Keratinocyte (primary cell): ENCODE measurements at regions not wholly inside any gene's neighbourhood (a gene's known extent, or its start where the extent isn't known, plus 50 kb on each side); places are given as distances from the start of the nearest gene placed in this dataset.

ENCODE experiments used
- DNase-seq: peaks from one replicate; pipeline ENCODE4 v3.0.0-alpha.2; 2011; ENCODE audit warnings: low read depth, missing footprints, low spot score
- FAIRE-seq: peaks from 2 replicates; lab custom pipeline; 2011; peaks lifted over from hg19 to GRCh38; lab: Jason Lieb, UNC
- H2AFZ ChIP-seq: 2 replicates; pipeline ENCODE4 v1.6.0; 2012; ENCODE audit warnings: low read length, control low read depth, inconsistent platforms; ENCODE audit not compliant: control insufficient read depth
- H3K27ac ChIP-seq: 2 replicates; pipeline ENCODE4 v1.5.1; 2011; ENCODE audit warnings: low read length; ENCODE audit not compliant: control insufficient read depth, insufficient read depth
- H3K27me3 ChIP-seq: 3 replicates; pipeline ENCODE4 v1.6.0; 2011; ENCODE audit warnings: low read length; ENCODE audit not compliant: control insufficient read depth, insufficient read depth; ENCODE audit errors: extremely low read depth
- H3K36me3 ChIP-seq, 2 experiments: 2 replicates in 1 of 2; 3 replicates in 1 of 2; pipeline ENCODE4 v1.5.1; 2011; ENCODE audit warnings: low read length in 2 of 2, mild to moderate bottlenecking in 1 of 2; ENCODE audit not compliant: control insufficient read depth in 2 of 2, insufficient read depth in 2 of 2; ENCODE audit errors: extremely low read depth in 1 of 2
- H3K4me1 ChIP-seq: 3 replicates; pipeline ENCODE4 v1.5.1; 2011; ENCODE audit warnings: low read length; ENCODE audit not compliant: control insufficient read depth, insufficient read depth; ENCODE audit errors: extremely low read depth
- H3K4me2 ChIP-seq: 3 replicates; pipeline ENCODE4 v1.6.0; 2011; ENCODE audit warnings: low read depth, low read length; ENCODE audit not compliant: control insufficient read depth, insufficient read depth; ENCODE audit errors: extremely low read depth
- H3K4me3 ChIP-seq, 3 experiments: fragments of 200-600 bp in 1 of 3; sonication (generic) in 1 of 3; 2 replicates in 2 of 3; 3 replicates in 1 of 3; pipeline ENCODE4 v1.5.1; 2011 to 2016; ENCODE audit warnings: low read length in 3 of 3, mild to moderate bottlenecking in 3 of 3, control low read depth in 2 of 3, inconsistent platforms in 1 of 3, low read depth in 1 of 3, mixed read lengths in 1 of 3, mixed run types in 1 of 3, moderate library complexity in 1 of 3; ENCODE audit not compliant: control insufficient read depth in 2 of 3, insufficient read depth in 2 of 3; ENCODE audit errors: extremely low read depth in 1 of 3
- H3K79me2 ChIP-seq: 2 replicates; pipeline ENCODE4 v1.6.0; 2012; ENCODE audit warnings: low read length; ENCODE audit not compliant: control insufficient read depth, insufficient read depth
- H3K9ac ChIP-seq: 3 replicates; pipeline ENCODE4 v1.6.0; 2011; ENCODE audit warnings: low read length; ENCODE audit not compliant: control insufficient read depth, insufficient read depth; ENCODE audit errors: extremely low read depth
- H3K9me1 ChIP-seq: 3 replicates; pipeline ENCODE4 v1.6.0; 2011; ENCODE audit warnings: low read length; ENCODE audit not compliant: control insufficient read depth, insufficient read depth; ENCODE audit errors: extremely low read depth
- H3K9me3 ChIP-seq: 2 replicates; pipeline ENCODE4 v1.5.1; 2012; ENCODE audit warnings: low read depth, low read length; ENCODE audit not compliant: control insufficient read depth
- H4K20me1 ChIP-seq: 3 replicates; pipeline ENCODE4 v1.6.0; 2011; ENCODE audit warnings: low read length; ENCODE audit not compliant: control insufficient read depth, insufficient read depth; ENCODE audit errors: extremely low read depth
- EZH2 ChIP-seq: IDR thresholded peaks from one replicate; pipeline ENCODE4 v1.6.1; 2012; ENCODE audit warnings: inconsistent platforms, mild to moderate bottlenecking, low read length, moderate library complexity
- dilution Hi-C: fragments of 300-500 bp; cut with MboI; formaldehyde crosslinking; loops from one replicate; pipeline ENCODE4 v1.7.0; 2020; ENCODE audit warnings: low sequenced_read_pairs; ENCODE audit not compliant: extremely low pct_ligation_motif_present
- TF ChIP-seq, protein P1 (sequence below), 3 experiments: IDR thresholded peaks in 1 of 3; conservative IDR thresholded peaks in 1 of 3; optimal IDR thresholded peaks in 1 of 3; 2 replicates in 2 of 3; 3 replicates in 1 of 3; pipeline versions ENCODE3 to v1.5.1; 2011; ENCODE audit warnings: low read length in 3 of 3, mild to moderate bottlenecking in 3 of 3, moderate library complexity in 2 of 3, control low read depth in 1 of 3, inconsistent platforms in 1 of 3; ENCODE audit not compliant: insufficient read depth in 2 of 3; ENCODE audit errors: extremely low read depth in 1 of 3

DNA sequence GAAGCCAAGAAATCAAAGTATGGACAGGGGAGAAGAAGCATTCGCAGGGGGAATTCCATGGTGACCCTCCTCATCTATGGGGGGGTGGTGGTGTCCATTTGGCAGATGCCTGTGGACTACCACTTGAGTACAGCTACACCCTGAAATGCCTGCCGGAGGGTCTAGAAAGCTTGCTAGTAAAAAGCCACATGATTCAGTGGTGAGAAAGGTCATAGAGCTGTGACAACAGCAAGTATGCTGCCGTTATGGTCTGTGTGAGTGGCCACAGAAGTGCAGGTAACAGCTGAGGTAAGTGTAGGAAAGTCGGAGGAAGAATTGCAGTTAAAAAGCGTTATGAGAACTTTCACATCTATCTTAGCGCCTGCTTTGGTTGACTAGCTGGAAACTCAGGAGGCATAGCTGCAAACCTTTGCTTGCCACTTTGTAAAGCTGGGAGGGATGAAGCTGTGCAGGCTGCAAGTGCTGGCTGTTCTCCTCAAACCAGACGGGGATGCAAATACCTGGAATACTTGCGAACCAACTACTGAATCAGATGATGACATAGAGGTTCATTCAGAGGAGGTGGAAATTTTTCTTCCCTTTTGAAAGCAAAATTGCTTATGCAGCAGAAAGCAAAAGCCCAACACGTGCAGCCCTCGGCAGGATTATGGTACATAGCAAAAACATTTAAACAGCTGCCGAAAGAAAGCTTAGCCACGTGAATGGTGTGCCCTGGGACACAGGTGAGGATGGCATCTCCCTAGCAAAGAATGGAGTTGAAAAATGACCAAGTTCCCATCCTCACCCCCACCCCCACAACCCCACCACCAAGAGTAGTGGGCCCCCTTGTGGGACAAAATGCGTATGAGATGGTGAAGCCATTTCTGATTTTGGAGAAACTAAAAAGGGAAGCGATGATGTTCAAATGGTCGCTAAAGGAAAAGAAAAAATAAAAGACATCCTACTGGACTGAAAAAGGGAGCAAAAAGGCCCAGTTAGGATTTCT lies 287.0 kb downstream of the RERGL start:
- no peaks in the 10 kb centered on the region for H3K9me3 ChIP-seq
- no peak for FAIRE-seq

DNA sequence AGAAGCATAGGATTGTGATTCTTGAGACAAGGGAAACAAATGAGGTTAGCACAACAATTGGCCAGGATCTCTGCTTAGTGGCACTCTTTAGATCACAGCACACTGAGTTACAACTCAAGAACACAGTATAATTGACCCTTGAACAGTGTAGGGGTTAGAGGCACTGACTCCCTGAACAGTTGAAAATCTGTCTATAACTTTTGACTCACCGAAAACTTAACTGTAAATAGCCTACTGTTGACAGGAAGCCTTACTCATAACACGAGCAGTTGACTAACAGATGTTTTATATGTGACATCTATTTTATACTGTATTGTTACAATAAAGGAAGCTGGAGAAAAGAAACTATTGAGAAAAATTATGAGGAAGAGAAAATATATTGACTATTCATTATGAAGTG lies 296.1 kb downstream of the RERGL start:
- dilution Hi-C loops, result no loop called here
- Histone ChIP-seq H3K4me2 (no peak overlapping the region), H3K4me3 (no peak overlapping the region), H3K79me2 (no peaks in the 10 kb centered on the region), H4K20me1 (no peaks in the 10 kb centered on the region), H3K36me3 (no peaks in the 10 kb centered on the region), H3K9me1 (no peaks in the 10 kb centered on the region), H3K9ac (no peak overlapping the region), H3K4me1 (no peaks in the 10 kb centered on the region), H2AFZ (no peak overlapping the region), H3K27ac (no peak overlapping the region), H3K9me3 (no peaks in the 10 kb centered on the region), H3K27me3 (no peaks in the 10 kb centered on the region)
- DNase-seq, result no peak
- TF ChIP-seq, protein P1, sequence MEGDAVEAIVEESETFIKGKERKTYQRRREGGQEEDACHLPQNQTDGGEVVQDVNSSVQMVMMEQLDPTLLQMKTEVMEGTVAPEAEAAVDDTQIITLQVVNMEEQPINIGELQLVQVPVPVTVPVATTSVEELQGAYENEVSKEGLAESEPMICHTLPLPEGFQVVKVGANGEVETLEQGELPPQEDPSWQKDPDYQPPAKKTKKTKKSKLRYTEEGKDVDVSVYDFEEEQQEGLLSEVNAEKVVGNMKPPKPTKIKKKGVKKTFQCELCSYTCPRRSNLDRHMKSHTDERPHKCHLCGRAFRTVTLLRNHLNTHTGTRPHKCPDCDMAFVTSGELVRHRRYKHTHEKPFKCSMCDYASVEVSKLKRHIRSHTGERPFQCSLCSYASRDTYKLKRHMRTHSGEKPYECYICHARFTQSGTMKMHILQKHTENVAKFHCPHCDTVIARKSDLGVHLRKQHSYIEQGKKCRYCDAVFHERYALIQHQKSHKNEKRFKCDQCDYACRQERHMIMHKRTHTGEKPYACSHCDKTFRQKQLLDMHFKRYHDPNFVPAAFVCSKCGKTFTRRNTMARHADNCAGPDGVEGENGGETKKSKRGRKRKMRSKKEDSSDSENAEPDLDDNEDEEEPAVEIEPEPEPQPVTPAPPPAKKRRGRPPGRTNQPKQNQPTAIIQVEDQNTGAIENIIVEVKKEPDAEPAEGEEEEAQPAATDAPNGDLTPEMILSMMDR (optimal IDR thresholded peaks at IDR 0.05 in 1 of 3, IDR thresholded peaks at IDR 0.05 in 1 of 3, conservative IDR thresholded peaks at IDR 0.05 in 1 of 3; ENCODE audit: extremely low read depth in 1 of 3, insufficient read depth in 2 of 3, low read length in 3 of 3), result no peak
- TF ChIP-seq EZH2, result no peak
- FAIRE-seq, result no peak

More for the DNA sequence above, 287.0 kb downstream of the RERGL start:
- Histone ChIP-seq H4K20me1 (no peaks in the 10 kb centered on the region), H3K4me1 (no peaks in the 10 kb centered on the region), H3K27me3 (no peaks in the 10 kb centered on the region), H2AFZ (no peak overlapping the region), H3K9me1 (no peaks in the 10 kb centered on the region), H3K36me3 (no peaks in the 10 kb centered on the region), H3K4me2 (no peak overlapping the region), H3K79me2 (no peaks in the 10 kb centered on the region), H3K27ac (no peak overlapping the region), H3K4me3 (no peak overlapping the region), H3K9ac (no peak overlapping the region)
- no peak for DNase-seq
- dilution Hi-C loops, result no loop called here
- TF ChIP-seq, protein P1 (optimal IDR thresholded peaks at IDR 0.05 in 1 of 3, IDR thresholded peaks at IDR 0.05 in 1 of 3, conservative IDR thresholded peaks at IDR 0.05 in 1 of 3; ENCODE audit: extremely low read depth in 1 of 3, insufficient read depth in 2 of 3, low read length in 3 of 3), result no peak
- TF ChIP-seq EZH2, result no peak
